Neural cell (in vitro differentiated cells): ENCODE measurements at regions not wholly inside any gene's neighbourhood (a gene's known extent, or its start where the extent isn't known, plus 50 kb on each side); places are given as distances from the start of the nearest gene placed in this dataset.

Source experiments
- H2AFZ ChIP-seq: fragments of 200-600, 300-800 bp; sonication (generic), shearing (Covaris generic); 2 replicates; pipeline ENCODE4 v1.6.0; 2014; ENCODE audit warnings: low read depth, mild to moderate bottlenecking, antibody characterized with exemption, low read length, moderate library complexity
- H3F3A ChIP-seq: fragments of 200-600 bp; shearing (Covaris generic); 2 replicates; pipeline ENCODE4 v1.6.1; 2016; ENCODE audit warnings: mild to moderate bottlenecking, moderate library complexity, mixed read lengths, antibody characterized with exemption, low read length; ENCODE audit not compliant: insufficient read depth, poor library complexity, severe bottlenecking
- H3K27ac ChIP-seq: fragments of 200-600, 300-800 bp; sonication (generic), shearing (Covaris generic); 2 replicates; pipeline ENCODE4 v1.5.1; 2014; ENCODE audit warnings: mild to moderate bottlenecking, low read length, moderate library complexity
- H3K27me3 ChIP-seq: fragments of 300-800, 200-600 bp; sonication (generic), shearing (Covaris generic); 2 replicates; pipeline ENCODE4 v1.6.0; 2014; ENCODE audit warnings: mild to moderate bottlenecking, low read depth, low read length, moderate library complexity; ENCODE audit not compliant: insufficient read depth
- H3K36me3 ChIP-seq: fragments of 300-800, 200-600 bp; sonication (generic), shearing (Covaris generic); 2 replicates; pipeline ENCODE4 v1.5.1; 2014; ENCODE audit warnings: mild to moderate bottlenecking, antibody characterized with exemption, low read length, moderate library complexity; ENCODE audit not compliant: insufficient read depth
- H3K4me2 ChIP-seq: fragments of 300-800, 200-600 bp; sonication (generic), shearing (Covaris generic); 2 replicates; pipeline ENCODE4 v1.6.0; 2014; ENCODE audit warnings: mild to moderate bottlenecking, low read length
- H3K4me3 ChIP-seq: fragments of 300-800, 200-600 bp; sonication (generic), shearing (Covaris generic); 2 replicates; pipeline ENCODE4 v1.5.1; 2014; ENCODE audit warnings: mild to moderate bottlenecking, low read length, moderate library complexity
- H3K79me2 ChIP-seq: fragments of 200-600 bp; shearing (Covaris generic); replicated peaks from 2 replicates; pipeline ENCODE4 v1.6.0; 2014; ENCODE audit warnings: mild to moderate bottlenecking, low read length, moderate library complexity; ENCODE audit not compliant: insufficient read depth
- H3K9ac ChIP-seq: fragments of 300-800, 200-600 bp; sonication (generic), shearing (Covaris generic); 2 replicates; pipeline ENCODE4 v1.6.1; 2016; ENCODE audit warnings: mild to moderate bottlenecking, low read length, mixed read lengths
- H3K9me2 ChIP-seq: fragments of 200-600 bp; shearing (Covaris generic); 2 replicates; pipeline ENCODE4 v1.6.1; 2016; ENCODE audit warnings: mild to moderate bottlenecking, low read length, mixed read lengths; ENCODE audit not compliant: insufficient read depth
- H3K9me3 ChIP-seq: fragments of 200-600, 300-800 bp; sonication (generic), shearing (Covaris generic); 2 replicates; pipeline ENCODE4 v1.6.1; 2016; ENCODE audit warnings: mild to moderate bottlenecking, mixed run types, low read length, moderate library complexity, mixed read lengths
- H4K20me1 ChIP-seq: fragments of 200-600 bp; shearing (Covaris generic); 2 replicates; pipeline ENCODE4 v1.6.1; 2016; ENCODE audit warnings: mild to moderate bottlenecking, mixed run types; ENCODE audit not compliant: insufficient read depth
- CTCF ChIP-seq: fragments of 450-650 bp; IDR thresholded peaks from 2 replicates; pipeline ENCODE4 v1.5.1; 2014; ENCODE audit warnings: antibody characterized with exemption, mild to moderate bottlenecking, moderate library complexity; ENCODE audit not compliant: poor library complexity, severe bottlenecking
- EP300 ChIP-seq: fragments of 450-650 bp; conservative IDR thresholded peaks from 2 replicates; pipeline ENCODE4 v1.6.1; 2014; ENCODE audit warnings: antibody characterized with exemption, mild to moderate bottlenecking, moderate library complexity; ENCODE audit not compliant: poor library complexity, severe bottlenecking
- EZH2 ChIP-seq: fragments of 200-600, 300-800 bp; shearing (Covaris generic), sonication (generic); IDR thresholded peaks from 2 replicates; pipeline ENCODE4 v1.6.1; 2014; ENCODE audit warnings: antibody characterized with exemption, low read length, borderline replicate concordance, mild to moderate bottlenecking; ENCODE audit not compliant: insufficient read depth, poor library complexity, severe bottlenecking
- MXI1 ChIP-seq: fragments of 450-650 bp; conservative IDR thresholded peaks from 2 replicates; pipeline ENCODE4 v1.6.1; 2014; ENCODE audit warnings: antibody characterized with exemption, mild to moderate bottlenecking; ENCODE audit not compliant: poor library complexity, severe bottlenecking
- POLR2AphosphoS5 ChIP-seq: IDR thresholded peaks from 2 replicates; pipeline ENCODE4 v1.6.1; 2012
- RAD21 ChIP-seq: fragments of 450-650 bp; conservative IDR thresholded peaks from 2 replicates; pipeline ENCODE4 v1.6.1; 2014; ENCODE audit warnings: antibody characterized with exemption, mild to moderate bottlenecking, moderate library complexity
- REST ChIP-seq: IDR thresholded peaks from 2 replicates; pipeline ENCODE4 v1.6.1; 2012; ENCODE audit warnings: borderline replicate concordance
- SMC3 ChIP-seq: fragments of 450-650 bp; conservative IDR thresholded peaks from 2 replicates; pipeline ENCODE4 v1.6.1; 2014; ENCODE audit warnings: antibody characterized with exemption, mild to moderate bottlenecking, moderate library complexity; ENCODE audit not compliant: poor library complexity
- TAF1 ChIP-seq: IDR thresholded peaks from 2 replicates; pipeline ENCODE4 v1.6.1; 2012; ENCODE audit warnings: low read depth

- TF ChIP-seq CTCF (no peak), MXI1 (no peak), EZH2 (no peak), SMC3 (no peak), POLR2AphosphoS5 (no peak), REST (no peak), EP300 (no peak), TAF1 (no peak), RAD21 (no peak)
- Histone ChIP-seq H3K36me3 (no peaks in the 10 kb centered on the region), H3K27ac (no peak overlapping the region), H3K4me3 (no peak overlapping the region), H3K79me2 (no peaks in the 10 kb centered on the region), H3F3A (no peaks in the 10 kb centered on the region), H3K9me3 (no peaks in the 10 kb centered on the region), H3K9me2 (no peaks in the 10 kb centered on the region), H3K4me2 (no peak overlapping the region), H3K9ac (no peak overlapping the region), H4K20me1 (no peaks in the 10 kb centered on the region), H2AFZ (no peak overlapping the region), H3K27me3 (no peaks in the 10 kb centered on the region)
Measured at GRCh38 chr4:177517862-177518261, 75.6 kb upstream of the AGA start.

- Histone ChIP-seq H2AFZ (no peak overlapping the region), H3K9me2 (no peaks in the 10 kb centered on the region), H3K9ac (no peak overlapping the region), H3K27ac (no peak overlapping the region), H4K20me1 (no peaks in the 10 kb centered on the region), H3F3A (no peaks in the 10 kb centered on the region), H3K36me3 (no peaks in the 10 kb centered on the region), H3K79me2 (no peaks in the 10 kb centered on the region), H3K4me3 (no peak overlapping the region), H3K27me3 (no peaks in the 10 kb centered on the region), H3K4me2 (no peak overlapping the region), H3K9me3 (no peaks in the 10 kb centered on the region)
- no peak for TF ChIP-seq EZH2
- no peak for TF ChIP-seq MXI1
- TF ChIP-seq POLR2AphosphoS5: no peak
- no peak for TF ChIP-seq SMC3
- no peak for TF ChIP-seq TAF1
- no peak for TF ChIP-seq RAD21
- TF ChIP-seq REST: no peak
- TF ChIP-seq CTCF: no peak
- no peak for TF ChIP-seq EP300
Measured at GRCh38 chr4:177519481-177520260, 77.4 kb upstream of the AGA start.
